A549 (cell line): ENCODE measurements at regions not wholly inside any gene's neighbourhood (a gene's known extent, or its start where the extent isn't known, plus 50 kb on each side); places are given as distances from the start of the nearest gene placed in this dataset.

Experiments used
- CBX8 ChIP-seq: fragments of 200-600 bp; sonication (generic); IDR thresholded peaks from 2 replicates; pipeline ENCODE4 v1.6.1; 2016
- EP300 ChIP-seq, 2 experiments: fragments of >200 bp; sonication (Bioruptor Twin); formaldehyde crosslinking; IDR thresholded peaks; 2 replicates in 1 of 2; 3 replicates in 1 of 2; pipeline ENCODE4 v1.6.1; 2016 to 2017
- FOXS1 ChIP-seq: fragments of 250-450 bp; sonication (Bioruptor Pico); IDR thresholded peaks from 2 replicates; pipeline ENCODE4 v1.5.0; 2020; ENCODE audit warnings: mild to moderate bottlenecking, moderate library complexity
- JUN ChIP-seq, 2 experiments: fragments of >200 bp; sonication (Bioruptor Twin); formaldehyde crosslinking; IDR thresholded peaks; 2 replicates in 1 of 2; 3 replicates in 1 of 2; pipeline ENCODE4 v1.6.1; 2016 to 2017
- KDM1A ChIP-seq: fragments of 200-600 bp; sonication (generic); IDR thresholded peaks from 2 replicates; pipeline ENCODE4 v1.6.1; 2016; ENCODE audit warnings: low read depth, mild to moderate bottlenecking
- NR3C1 ChIP-seq: fragments of >200 bp; sonication (Bioruptor Twin); formaldehyde crosslinking; IDR thresholded peaks from 3 replicates; pipeline ENCODE4 v1.6.1; 2017
- RAD21 ChIP-seq, 2 experiments: fragments of >200 bp in 1 of 2; sonication (Bioruptor Twin) in 1 of 2; formaldehyde crosslinking in 1 of 2; IDR thresholded peaks in 1 of 2; conservative IDR thresholded peaks in 1 of 2; 2 replicates in 1 of 2; 3 replicates in 1 of 2; pipeline ENCODE4 v1.6.1; 2012 to 2018; ENCODE audit warnings: inconsistent platforms in 1 of 2
- USF2 ChIP-seq: fragments of 450-650 bp; IDR thresholded peaks from 2 replicates; pipeline ENCODE4 v1.6.1; 2014; ENCODE audit warnings: antibody characterized with exemption
- TF ChIP-seq, protein P1 (sequence below): IDR thresholded peaks from 2 replicates; pipeline ENCODE4 v1.6.1; 2012
- TF ChIP-seq, protein P2 (sequence below): fragments of >200 bp; sonication (Bioruptor Twin); formaldehyde crosslinking; IDR thresholded peaks from 3 replicates; pipeline ENCODE4 v1.5.1; 2016
- TF ChIP-seq, protein P3 (sequence below): IDR thresholded peaks from 2 replicates; pipeline ENCODE4 v1.6.1; 2012

DNA sequence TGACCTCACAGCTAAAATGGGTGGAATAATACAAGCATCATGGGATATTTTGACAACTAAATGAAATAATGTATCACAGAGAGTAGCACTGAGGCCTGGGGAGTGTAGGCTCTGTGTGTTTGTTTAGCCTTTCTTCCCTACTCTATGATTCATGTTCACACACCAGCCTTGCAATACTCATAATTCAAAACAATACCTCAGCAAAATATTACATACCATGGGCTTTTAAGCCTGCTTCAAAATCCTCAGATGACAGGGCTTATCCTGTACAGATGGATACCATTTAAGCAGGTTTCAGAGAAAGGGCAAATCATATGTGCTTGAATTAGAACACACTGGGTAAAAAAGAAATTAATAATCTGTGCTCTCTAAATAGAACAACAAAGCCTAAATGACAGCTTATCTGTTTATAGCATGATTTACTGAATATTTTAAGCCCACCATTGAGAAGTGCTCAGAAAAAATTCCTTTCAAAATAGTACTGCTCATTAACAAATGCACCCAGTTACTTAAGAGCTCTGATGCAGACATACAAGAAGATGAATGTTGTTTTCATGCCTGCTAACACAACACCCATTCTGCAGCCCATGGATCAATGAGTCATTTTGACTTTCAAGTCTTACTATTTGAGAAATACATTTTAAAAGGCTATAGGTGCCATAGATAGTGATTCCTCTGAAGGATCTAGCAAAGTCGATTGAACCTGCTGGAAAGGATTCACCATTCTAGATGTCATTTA lies 84.9 kb upstream of the ADAMTS20 start:
- TF ChIP-seq, protein P1, sequence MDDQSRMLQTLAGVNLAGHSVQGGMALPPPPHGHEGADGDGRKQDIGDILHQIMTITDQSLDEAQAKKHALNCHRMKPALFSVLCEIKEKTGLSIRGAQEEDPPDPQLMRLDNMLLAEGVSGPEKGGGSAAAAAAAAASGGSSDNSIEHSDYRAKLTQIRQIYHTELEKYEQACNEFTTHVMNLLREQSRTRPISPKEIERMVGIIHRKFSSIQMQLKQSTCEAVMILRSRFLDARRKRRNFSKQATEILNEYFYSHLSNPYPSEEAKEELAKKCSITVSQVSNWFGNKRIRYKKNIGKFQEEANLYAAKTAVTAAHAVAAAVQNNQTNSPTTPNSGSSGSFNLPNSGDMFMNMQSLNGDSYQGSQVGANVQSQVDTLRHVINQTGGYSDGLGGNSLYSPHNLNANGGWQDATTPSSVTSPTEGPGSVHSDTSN: no peak
- TF ChIP-seq, protein P2, sequence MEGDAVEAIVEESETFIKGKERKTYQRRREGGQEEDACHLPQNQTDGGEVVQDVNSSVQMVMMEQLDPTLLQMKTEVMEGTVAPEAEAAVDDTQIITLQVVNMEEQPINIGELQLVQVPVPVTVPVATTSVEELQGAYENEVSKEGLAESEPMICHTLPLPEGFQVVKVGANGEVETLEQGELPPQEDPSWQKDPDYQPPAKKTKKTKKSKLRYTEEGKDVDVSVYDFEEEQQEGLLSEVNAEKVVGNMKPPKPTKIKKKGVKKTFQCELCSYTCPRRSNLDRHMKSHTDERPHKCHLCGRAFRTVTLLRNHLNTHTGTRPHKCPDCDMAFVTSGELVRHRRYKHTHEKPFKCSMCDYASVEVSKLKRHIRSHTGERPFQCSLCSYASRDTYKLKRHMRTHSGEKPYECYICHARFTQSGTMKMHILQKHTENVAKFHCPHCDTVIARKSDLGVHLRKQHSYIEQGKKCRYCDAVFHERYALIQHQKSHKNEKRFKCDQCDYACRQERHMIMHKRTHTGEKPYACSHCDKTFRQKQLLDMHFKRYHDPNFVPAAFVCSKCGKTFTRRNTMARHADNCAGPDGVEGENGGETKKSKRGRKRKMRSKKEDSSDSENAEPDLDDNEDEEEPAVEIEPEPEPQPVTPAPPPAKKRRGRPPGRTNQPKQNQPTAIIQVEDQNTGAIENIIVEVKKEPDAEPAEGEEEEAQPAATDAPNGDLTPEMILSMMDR: no peak
- TF ChIP-seq RAD21 (conservative IDR thresholded peaks at IDR 0.05 in 1 of 2, IDR thresholded peaks at IDR 0.05 in 1 of 2): no peak
- no peak for TF ChIP-seq FOXS1
- TF ChIP-seq CBX8: no peak
- no peak for TF ChIP-seq KDM1A
- TF ChIP-seq USF2: no peak
- TF ChIP-seq, protein P3, sequence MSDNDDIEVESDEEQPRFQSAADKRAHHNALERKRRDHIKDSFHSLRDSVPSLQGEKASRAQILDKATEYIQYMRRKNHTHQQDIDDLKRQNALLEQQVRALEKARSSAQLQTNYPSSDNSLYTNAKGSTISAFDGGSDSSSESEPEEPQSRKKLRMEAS: no peak
- no peak for TF ChIP-seq EP300 (IDR thresholded peaks at IDR 0.05)
- no peak for TF ChIP-seq NR3C1
- no peak for TF ChIP-seq JUN (IDR thresholded peaks at IDR 0.05)
